ENCODE measurements at regions not wholly inside any gene's neighbourhood (a gene's known extent, or its start where the extent isn't known, plus 50 kb on each side); places are given as distances from the start of the nearest gene placed in this dataset.
A peak's percentile ranks its signal among the peaks of the same experiment; 100 is the strongest.

DNA sequence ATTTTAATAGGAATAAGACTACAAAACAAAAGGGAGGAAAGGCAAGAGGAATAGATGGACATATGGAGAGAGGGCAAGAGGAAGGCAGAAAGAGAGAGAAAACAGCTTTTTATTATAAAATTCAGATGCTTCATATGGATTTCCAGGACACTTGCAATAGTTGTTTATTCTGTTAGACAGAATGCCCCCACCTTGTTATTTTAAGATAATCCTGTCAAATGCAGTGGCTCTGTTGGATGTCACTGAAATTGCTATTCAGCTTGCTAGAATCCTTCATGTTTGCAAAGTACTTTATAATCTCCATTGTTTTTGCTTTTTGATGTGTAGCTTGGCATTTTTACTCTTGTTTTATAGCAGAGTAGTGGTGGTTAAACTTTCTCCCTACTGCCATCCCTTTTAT lies 432.4 kb upstream of the AZI2 start:
- intact Hi-C loops (cut with DNase I): no loop called here
- no peak for DNase-seq

DNA sequence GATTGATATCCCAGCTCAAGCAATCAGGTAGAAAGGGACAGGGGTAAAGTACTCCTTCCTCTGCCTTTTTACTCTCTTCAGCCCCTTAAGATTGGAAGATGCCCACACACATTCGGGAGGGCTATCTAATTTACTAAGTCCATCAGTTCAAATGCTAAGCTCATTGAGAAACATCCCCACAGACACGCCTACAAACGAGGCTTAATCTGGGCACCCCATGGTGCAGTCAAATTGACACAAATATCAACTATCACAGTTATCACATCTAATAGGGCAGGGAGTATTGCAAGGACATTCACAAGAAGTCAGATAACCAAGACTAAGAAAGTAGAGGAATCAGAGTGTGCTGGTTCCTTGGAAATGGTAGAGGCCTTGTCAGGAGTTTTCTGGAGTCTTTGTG lies 437.8 kb upstream of the AZI2 start:
- intact Hi-C loops (cut with DNase I): no loop called here
- DNase-seq: no peak

DNA sequence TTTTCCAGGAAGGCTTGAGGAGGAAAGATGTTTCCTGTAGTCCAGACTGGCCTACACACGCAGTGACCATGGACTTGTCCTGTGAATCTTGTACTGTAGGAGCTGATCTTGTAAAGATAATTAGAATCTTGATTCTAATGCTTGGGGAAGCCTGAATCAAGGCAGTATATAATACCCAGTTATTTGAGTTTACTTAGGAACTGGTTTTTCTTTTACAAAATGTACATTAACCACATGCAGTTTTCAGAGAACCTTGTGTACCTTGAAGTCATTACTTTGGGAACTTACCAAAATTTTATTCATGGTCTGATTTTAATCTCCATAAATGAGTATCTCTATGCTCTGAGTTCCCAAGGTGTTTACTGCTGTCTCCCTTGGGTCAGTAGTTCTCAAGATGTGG lies 439.9 kb upstream of the AZI2 start:
- DNase-seq: no peak
- intact Hi-C loops (cut with DNase I): no loop called here

DNA sequence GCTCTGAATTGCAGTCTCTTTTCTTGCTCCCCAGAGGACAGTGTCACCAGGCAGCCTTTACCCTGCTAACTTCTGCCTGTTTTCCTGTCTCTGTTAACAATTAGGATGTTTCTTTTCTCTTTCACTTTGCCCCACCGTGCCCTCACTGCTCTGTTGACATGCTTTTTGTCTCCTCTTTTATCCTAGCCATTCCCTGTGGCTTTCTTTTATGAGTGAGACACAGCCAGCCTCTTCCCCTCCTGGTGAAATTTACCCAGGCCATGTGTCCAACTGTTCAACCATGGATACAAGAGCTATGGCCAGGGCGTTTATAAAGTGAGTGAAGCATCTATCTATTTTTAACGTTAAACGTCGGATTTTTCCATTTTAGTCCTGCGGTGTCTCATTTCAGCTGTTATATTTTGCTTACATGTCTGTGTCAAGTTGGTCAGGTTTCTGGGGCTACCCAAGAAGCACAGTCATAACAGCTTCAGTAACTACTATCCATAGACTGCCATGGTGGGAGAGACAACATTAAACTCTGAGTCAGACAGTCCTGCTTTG lies 443.2 kb upstream of the AZI2 start:
- DNase-seq: no peak
- intact Hi-C loops (cut with DNase I): no loop called here

DNA sequence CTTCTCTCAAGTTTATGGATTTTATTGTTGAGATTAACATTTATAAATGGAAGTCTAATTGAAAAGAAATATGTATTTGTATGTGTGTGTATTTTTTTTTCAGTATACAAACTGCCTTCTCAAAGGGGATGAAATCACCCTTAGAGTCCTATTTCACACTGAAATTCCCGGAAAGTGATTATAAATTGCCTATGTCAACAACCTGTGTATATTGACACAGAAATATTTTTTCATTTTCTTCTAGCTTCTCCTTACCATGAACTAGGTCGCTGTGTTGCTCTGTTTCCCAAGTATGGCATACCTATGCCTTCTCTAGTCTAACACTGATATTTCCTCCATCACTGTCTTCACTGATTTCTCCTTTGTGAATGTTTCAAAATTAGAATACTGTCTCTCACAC lies 444.0 kb upstream of the AZI2 start:
- intact Hi-C loops (cut with DNase I): no loop called here
- no peak for DNase-seq

DNA sequence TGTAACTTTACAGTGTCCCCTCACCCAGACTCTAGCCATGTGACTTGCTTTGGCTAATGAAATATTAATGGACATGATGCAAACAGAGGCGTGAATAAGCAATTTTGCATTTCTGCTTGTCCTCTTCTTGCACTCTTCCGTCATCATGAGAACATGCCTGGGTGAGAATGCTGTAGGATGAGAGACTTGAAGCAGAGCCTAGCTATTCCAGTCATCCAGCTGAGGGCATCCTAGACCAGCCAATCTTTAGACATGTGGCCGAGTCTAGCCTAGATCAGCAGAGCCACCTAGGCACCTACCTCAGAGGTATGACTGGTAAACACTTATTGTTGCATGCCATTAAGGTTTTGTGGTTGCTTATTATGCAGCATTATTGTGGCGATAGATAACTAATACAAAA lies 450.5 kb upstream of the AZI2 start:
- intact Hi-C loops (cut with DNase I): no loop called here
- no peak for DNase-seq

DNA sequence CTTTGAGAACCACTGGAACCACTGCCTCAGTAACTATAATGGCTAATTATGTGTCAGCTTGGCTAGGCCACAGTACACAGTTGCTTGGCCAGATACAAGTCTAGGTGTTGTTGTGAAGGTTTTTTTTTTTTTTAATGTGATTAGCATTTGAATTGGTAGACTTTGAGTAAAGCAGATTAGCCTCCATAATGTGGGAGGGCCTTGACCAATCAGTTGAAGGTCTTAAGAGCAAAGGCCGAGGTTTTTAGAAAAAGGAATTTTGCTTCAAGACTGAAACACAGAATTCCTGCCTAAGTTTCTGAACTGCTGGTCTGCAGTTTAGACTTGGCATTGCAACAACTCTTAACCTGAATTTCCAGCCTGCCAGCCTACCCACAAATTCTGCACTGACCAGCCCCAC lies 451.6 kb upstream of the AZI2 start:
- intact Hi-C loops (cut with DNase I): no loop called here
- DNase-seq: no peak

DNA sequence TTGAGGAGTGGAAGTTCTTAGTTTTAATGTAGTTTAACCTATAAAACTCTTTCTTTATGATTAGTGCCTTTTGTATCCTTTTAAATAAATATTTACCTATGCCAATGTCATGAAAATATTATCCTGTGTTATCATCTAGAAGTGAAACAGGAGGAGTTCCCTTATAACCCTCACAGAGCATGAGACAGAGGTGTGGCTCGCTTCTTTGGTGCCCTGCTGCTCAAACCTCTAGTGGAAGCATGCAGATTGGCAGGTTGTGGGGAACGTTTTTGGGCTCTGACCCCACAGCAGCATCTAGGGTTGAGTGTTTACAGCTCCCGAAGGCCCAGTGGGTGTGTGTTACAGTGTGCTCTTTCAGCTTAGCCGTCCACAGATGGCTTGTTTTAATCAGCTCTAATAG lies 459.4 kb upstream of the AZI2 start:
- intact Hi-C loops (cut with DNase I): no loop called here
- no peak for DNase-seq

DNA sequence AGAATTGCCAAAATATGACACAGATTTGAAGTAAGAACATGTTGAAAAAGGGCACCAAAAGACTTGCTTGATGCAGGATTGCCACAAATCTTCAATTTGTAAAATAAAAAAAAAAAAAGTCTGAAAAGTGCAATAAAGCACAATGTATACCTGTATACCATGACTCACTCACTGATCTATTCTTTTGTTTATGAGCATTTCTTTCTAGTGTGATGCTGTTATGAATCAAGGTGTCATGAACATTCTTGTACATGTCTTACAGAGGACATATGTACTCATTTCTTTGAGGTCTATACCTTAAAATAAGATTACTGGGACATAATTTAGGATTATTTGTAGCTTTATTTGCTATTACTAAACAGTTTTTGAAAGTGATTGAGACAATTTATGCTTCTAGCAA lies 464.9 kb upstream of the RBMS3 start:
- no peak for DNase-seq
- intact Hi-C loops (cut with DNase I): no loop called here

DNA sequence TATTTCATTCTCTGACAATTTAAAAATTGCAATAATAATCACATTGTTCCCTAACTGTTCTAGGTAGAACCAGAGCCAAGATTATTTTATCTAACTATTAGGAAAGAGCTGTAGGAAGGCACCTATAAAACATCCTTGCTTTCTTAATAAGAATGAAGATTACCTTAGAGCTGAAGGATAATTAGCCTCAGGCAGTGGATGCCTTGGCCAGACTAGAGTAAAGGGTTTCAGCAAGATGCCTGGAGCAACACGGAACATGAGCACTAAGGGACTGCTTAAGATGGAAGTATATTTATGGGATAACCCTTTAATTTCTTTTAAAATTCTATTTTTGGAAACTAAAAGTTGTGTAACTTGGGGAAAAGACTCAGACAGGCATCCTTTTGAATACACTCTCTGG lies 456.6 kb upstream of the RBMS3 start:
- intact Hi-C loops (cut with DNase I): no loop called here
- DNase-seq: no peak

DNA sequence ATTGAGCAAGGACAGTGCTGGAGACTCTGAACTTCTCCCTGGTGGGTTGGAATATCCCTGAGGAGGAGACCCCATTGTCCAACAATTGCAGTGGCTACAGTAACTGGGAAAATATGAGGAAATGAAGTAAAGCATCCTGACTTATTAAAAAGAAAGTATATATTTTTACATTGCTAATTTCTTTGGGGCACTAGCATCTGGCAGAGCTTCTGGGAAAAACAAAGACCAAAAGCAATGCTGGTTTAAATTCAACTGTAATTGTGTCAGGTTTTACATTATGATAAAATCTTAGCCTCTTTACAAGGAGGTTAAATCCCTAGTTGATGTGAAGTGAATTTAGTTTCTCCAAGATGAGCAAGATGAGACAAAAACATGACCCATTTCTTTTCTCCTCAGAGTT lies 454.0 kb upstream of the RBMS3 start:
- no peak for DNase-seq
- intact Hi-C loops (cut with DNase I): no loop called here

DNA sequence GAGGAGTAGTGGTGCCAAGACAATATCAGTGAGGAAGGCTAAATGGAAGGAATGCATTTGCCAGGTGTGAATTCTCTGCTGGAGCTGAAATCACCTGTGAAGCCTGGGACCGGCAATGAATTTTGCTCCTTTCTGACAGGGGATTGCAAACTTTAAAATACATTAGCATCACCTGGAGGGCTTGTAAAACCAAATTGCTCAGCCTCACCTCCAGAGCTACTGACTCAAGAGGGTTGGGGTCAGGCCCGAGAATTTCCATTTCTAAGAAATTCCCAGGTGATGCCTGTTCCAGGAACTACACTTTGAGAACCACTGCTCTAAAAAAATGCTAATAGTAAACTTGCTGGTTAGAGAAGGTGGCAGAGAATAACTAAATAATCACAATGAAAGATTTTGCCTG lies 445.6 kb upstream of the RBMS3 start:
- intact Hi-C loops (cut with DNase I): no loop called here
- no peak for DNase-seq

DNA sequence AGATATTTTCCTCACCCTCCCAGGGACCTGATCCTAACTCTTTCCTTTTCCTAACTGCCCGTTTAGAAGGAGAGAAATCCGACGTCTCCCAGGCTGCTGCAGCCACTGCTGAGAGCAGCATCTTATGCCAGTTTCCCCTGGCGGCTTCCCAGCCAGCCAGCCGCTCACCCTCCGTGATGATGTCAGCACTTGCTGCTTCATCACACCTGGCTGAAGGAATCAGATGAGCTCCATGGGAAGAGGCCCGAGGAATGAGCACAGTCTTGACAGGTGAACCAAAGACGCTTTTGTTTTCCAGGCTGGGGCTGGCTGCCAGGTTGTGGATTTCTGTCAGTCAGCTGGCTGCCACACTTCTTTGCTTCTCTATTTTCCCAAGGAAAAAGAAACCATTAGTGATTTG lies 445.1 kb upstream of the RBMS3 start:
- intact Hi-C loops (cut with DNase I): no loop called here
- peak in 27 of 42 donors; percentile 5 to 54 (median 17) for DNase-seq

DNA sequence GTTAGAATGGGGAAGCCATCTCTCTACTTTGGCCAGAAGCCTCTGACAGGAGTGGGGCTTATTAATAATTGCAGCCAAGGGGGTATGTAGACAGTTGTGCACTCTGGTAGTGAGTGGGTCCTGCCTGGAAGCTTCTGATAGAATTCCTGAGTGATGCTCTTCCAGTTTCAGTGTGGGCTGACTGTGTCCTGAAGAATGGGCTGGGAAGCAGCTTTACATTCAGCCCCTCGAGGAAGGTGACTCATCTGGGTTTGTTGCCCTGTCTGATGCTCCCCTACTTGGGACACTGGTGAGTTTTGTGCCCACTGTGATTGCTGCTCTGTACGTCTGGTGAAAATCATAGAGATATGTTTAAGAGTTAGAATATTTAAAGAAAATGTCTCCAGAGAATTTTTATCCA lies 444.7 kb upstream of the RBMS3 start:
- intact Hi-C loops (cut with DNase I): no loop called here

DNA sequence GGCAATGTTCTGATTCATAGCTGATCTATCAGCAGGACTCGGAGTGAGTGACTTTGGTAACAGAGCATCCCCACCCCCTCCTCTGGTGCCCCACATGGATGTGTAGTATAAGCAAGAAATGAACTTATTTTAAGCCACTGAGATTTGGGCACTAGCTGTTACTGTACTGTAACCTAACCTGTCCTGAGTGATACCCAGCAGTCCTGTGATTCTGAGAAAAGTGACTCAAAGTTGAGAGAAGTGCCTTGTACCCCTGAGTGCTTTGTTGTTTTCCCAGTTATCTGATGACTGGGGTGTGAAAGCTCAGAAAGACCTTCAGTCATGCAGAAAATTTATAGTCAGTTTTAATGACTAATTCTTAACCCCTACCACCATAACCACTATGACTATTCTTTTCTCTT lies 439.9 kb upstream of the RBMS3 start:
- DNase-seq: no peak
- intact Hi-C loops (cut with DNase I): no loop called here

More for the DNA sequence above, 444.7 kb upstream of the RBMS3 start:
- DNase-seq: no peak

DNA sequence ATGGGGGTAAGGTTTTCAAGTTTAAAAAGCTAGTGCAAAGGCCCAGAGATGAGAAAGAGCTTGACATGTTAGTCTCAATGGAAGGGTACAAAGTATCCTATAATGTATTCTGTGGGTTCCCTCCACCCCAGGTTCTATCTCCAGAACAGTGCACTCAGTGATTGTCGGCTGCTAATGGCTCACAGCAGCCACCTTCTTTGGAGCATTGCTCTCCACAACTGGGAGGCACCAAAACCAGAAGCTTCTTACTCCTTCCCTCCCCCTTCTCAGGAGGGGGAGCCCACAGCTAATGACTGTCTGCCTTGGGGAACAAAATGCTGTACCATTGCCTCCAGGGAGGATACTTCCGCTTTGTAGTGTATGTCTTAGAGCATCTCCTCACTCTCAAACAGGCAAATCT lies 439.4 kb upstream of the RBMS3 start:
- no peak for DNase-seq
- intact Hi-C loops (cut with DNase I): no loop called here

DNA sequence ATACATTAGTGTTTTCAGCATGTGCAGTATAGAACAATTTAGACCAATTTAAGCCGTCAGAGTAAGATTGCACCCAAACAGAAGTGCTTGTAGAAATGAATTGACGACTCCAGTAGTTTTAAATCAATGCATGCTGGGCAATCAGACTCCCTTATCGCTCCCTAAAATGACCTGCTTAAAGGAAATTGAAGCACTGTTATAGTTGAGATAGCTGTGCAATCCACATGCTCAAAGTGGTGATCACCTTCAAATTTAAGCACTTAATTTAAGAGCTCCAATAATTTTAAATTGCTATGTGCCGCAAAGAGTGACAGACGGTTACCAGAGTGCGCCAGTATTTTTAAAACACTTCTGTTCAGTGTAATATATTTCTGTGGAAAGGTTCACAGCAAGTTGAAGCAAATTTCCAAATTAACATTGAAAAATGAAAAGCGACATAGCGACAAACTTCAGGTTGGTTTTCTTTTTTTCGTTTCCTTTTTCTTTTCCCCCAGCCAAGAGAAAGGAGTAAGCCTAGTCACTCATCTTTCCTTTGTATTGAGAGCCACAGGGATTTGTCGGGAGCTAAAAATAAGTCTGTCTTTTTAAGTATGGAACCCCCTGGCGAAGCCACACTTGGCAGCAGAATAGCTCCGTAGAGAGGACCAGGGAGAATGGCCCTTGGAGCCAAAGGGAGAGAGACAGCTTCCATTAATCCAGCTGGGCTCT lies 436.4 kb upstream of the RBMS3 start:
- DNase-seq: no peak
- intact Hi-C loops (cut with DNase I): no loop called here

DNA sequence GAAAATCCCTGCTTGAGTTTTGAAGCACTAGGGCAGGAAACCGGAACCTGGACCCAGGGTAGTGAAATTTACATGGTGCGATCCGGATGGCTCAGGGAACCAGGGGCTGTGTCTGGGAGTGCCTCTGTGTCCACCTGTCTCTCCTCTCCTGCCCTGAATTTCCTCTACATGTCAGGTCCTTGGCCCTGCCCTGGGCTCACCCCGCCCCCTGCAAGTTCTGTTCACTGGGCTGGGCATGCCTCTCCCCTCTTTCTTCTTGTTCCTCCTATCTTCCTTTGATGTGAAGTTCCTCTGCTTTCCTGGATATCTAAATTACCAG lies 435.9 kb upstream of the RBMS3 start:
- intact Hi-C loops (cut with DNase I): no loop called here
- no peak for DNase-seq

DNA sequence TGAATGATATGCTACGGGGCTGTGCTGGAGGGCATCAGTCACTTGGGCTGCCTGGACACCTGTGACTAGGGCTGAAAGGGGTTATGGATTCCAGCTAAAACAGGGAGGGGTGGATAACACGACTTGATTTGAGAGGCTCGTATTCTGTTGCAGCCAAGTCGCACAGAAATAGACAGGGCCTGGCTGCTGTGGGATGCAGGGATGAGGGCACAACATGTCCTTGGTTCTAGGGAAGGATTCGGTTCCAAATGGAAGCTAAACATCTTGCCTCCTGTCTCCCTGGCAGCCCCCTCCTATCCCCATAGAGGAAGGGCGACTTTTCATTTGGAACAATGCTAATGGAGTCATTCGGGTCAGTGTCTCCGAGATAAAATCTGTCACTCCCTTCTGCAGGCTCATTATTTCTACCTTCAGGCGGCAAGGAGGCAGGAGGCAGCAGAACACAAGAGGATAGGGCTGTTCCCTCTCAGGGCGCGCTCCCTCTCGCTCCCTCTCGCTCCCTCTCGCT lies 433.8 kb upstream of the RBMS3 start:
- intact Hi-C loops (cut with DNase I): no loop called here

DNA sequence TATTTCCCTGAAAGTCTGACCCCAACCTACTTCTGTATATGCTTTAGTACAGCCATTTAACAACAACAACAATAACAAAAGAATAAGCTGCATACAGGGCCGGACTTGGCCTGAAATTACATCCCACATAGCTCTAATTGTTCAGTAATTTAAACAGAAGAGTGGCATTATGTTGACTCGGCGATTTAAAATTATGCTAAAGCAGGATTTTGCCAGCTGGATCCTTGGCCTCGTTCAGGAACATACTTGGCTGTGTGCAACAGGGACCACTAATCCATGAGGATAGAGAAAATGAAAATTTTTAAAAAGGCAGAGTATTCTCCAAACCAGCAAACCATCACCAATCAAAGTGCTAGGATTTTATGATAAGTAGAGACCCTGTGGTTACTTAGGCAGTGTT lies 433.1 kb upstream of the RBMS3 start:
- intact Hi-C loops (cut with DNase I): no loop called here

More for the DNA sequence above, 433.8 kb upstream of the RBMS3 start:
- no peak for DNase-seq

DNA sequence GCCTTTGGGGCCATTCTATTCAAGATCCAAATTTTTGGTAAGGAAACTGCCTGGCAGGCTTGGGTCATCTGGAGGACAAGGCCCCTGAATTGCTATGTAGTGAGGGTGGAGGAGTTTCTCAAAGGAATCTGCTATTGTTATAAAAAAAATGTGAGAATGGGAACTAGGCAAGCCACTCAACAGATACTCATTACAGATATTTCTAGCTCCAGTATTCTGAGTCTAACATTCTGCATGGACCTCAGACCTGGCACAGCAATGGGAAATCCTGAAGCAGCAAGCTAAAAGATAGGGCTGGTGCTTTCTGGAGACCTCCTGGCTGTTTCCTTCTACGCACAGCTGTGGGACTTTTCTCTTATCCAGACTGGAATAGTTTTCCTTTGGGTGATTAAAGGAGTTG lies 430.7 kb upstream of the RBMS3 start:
- no peak for DNase-seq
- intact Hi-C loops (cut with DNase I): no loop called here

More for the DNA sequence above, 433.1 kb upstream of the RBMS3 start:
- DNase-seq: no peak

DNA sequence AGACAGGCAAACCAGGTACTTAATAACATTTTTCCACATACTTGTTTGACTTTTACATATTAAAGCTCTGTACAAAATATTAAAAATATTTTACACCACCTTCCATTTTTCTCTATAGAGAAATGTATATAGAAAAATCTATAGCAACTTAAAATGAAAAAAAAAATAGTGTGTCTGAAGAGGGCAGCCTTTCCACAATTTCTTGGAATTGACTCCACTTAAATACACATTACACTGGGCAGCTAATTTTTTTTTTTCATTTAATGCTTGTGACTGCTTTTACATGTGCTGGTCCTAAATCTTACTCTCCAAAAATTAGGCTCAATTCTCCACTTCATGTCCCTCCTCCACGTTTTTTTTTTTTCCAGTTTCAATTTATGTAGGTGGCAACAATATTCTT lies 427.0 kb upstream of the RBMS3 start:
- DNase-seq: no peak
- intact Hi-C loops (cut with DNase I): no loop called here
